Thyroid gland (tissue), 4 donors: ENCODE measurements at regions not wholly inside any gene's neighbourhood (a gene's known extent, or its start where the extent isn't known, plus 50 kb on each side); places are given as distances from the start of the nearest gene placed in this dataset.

Source experiments
- DNase-seq, 2 donors: peaks; one replicate each; pipeline ENCODE4 v3.0.0-alpha.2; 2019
- H3K27ac ChIP-seq, 3 donors: fragments of 200-600 bp; sonication (generic); 1 replicate in 2 of 3; 2 replicates in 1 of 3; pipeline ENCODE4 v1.5.1; 2016 to 2019; ENCODE audit warnings: mild to moderate bottlenecking in 1 of 3, moderate library complexity in 1 of 3
- H3K27me3 ChIP-seq: fragments of 200-600 bp; sonication (generic); one replicate; pipeline ENCODE4 v1.5.1; 2019
- H3K36me3 ChIP-seq, 2 donors: fragments of 200-600 bp; sonication (generic); one replicate each; pipeline ENCODE4 v1.5.1; 2016 to 2019
- H3K4me1 ChIP-seq, 2 donors: fragments of 200-600 bp; sonication (generic); one replicate each; pipeline ENCODE4 v1.5.1; 2017 to 2019
- H3K4me3 ChIP-seq, 3 donors: fragments of 200-600 bp; sonication (generic); replicated peaks in 1 of 3; 1 replicate in 2 of 3; 2 replicates in 1 of 3; pipeline ENCODE4 v1.5.1; 2016; ENCODE audit warnings: mild to moderate bottlenecking in 1 of 3
- H3K9me3 ChIP-seq: fragments of 200-600 bp; sonication (generic); one replicate; pipeline ENCODE4 v1.5.1; 2017
- POLR2A ChIP-seq, 2 donors: fragments of 450-650 bp; IDR thresholded peaks; one replicate each; pipeline ENCODE4 v1.6.1; 2017; ENCODE audit warnings: antibody characterized with exemption in 2 of 2, mild to moderate bottlenecking in 2 of 2, moderate library complexity in 1 of 2
- WGBS, 2 donors: methylation state at CpG; one replicate each; pipeline ENCODE4 v1.1.5; 2017; 5-methylcytosine and 5-hydroxymethylcytosine counted together
- intact Hi-C: fragments of 100-400 bp; cut with DNase I; formaldehyde crosslinking; loops from one replicate; pipeline ENCODE4 v1.15.1; 2023
- TF ChIP-seq, protein P1 (sequence below), 6 experiments: fragments of 200-600 bp in 3 of 6; fragments of 450-650 bp in 3 of 6; sonication (generic) in 3 of 6; IDR thresholded peaks; one replicate each; pipeline ENCODE4 v1.5.1; 2016 to 2019; ENCODE audit warnings: antibody characterized with exemption in 6 of 6, mild to moderate bottlenecking in 2 of 6, inconsistent platforms in 1 of 6, moderate library complexity in 1 of 6

DNA sequence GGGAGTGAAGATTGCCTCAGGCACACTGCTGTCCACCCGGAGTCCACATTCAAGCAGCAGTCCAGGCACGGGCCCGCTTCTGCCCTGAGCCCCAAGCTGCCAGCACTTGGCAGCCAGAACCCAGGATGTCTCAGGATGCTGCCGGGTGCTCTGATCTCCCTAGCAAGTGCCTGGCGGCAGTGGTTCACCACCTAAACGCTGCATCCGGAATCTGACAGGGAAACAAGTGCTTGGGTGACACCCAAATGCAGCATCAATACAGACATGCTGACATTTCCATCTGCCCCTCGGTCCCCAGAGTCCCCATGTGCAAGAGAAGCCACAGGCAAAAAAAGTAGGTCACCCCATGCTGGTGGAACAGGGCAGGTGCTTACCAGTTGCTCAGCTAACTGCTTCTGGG lies 197.1 kb upstream of the RPL38 start:
- no peak overlapping the region for H3K4me3 ChIP-seq
- H3K27ac ChIP-seq = no peak overlapping the region
- TF ChIP-seq, protein P1, sequence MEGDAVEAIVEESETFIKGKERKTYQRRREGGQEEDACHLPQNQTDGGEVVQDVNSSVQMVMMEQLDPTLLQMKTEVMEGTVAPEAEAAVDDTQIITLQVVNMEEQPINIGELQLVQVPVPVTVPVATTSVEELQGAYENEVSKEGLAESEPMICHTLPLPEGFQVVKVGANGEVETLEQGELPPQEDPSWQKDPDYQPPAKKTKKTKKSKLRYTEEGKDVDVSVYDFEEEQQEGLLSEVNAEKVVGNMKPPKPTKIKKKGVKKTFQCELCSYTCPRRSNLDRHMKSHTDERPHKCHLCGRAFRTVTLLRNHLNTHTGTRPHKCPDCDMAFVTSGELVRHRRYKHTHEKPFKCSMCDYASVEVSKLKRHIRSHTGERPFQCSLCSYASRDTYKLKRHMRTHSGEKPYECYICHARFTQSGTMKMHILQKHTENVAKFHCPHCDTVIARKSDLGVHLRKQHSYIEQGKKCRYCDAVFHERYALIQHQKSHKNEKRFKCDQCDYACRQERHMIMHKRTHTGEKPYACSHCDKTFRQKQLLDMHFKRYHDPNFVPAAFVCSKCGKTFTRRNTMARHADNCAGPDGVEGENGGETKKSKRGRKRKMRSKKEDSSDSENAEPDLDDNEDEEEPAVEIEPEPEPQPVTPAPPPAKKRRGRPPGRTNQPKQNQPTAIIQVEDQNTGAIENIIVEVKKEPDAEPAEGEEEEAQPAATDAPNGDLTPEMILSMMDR (IDR thresholded peaks at IDR 0.05) = no peak
- no peaks in the 10 kb centered on the region for H3K4me1 ChIP-seq
- H3K36me3 ChIP-seq = no peaks in the 10 kb centered on the region
- intact Hi-C loops = no loop called here
- H3K9me3 ChIP-seq = no peaks in the 10 kb centered on the region
- 85 to 92% methylated on average over 8 of the region's 8 CpGs for WGBS, 2 donors
- peaks cover 3% of the 10 kb centered on the region for H3K27me3 ChIP-seq
- no peak for DNase-seq

DNA sequence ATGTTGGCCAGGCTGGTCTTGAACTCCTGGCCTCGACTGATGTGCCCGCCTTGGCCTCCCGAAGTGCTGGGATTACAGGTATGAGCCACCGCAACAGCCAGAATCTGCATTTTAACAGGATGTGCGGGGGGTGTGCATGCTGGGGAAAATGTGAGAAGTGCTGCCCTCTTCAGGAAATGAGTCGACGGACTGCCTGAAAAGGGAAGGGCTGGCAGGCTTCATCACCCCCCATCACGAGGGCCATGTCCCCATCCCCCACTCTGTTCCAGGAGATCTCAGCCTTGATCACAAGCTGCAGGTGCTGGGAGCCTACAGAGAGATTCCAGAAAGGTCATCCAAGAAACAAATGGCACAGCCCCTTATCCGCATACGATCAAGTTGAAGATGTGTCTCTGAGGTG lies 195.3 kb upstream of the RPL38 start:
- WGBS, 2 donors = 22 to 26% methylated on average over 9 of the region's 10 CpGs
- intact Hi-C loops = no loop called here
- H3K4me3 ChIP-seq = no peak overlapping the region
- no peaks in the 10 kb centered on the region for H3K4me1 ChIP-seq
- peaks cover 3% of the 10 kb centered on the region for H3K27me3 ChIP-seq
- H3K9me3 ChIP-seq = no peaks in the 10 kb centered on the region
- TF ChIP-seq, protein P1 (IDR thresholded peaks at IDR 0.05) = no peak
- no peak for TF ChIP-seq POLR2A (IDR thresholded peaks at IDR 0.05)
- DNase-seq = peak; percentile 6 to 7
- H3K27ac ChIP-seq = no peak overlapping the region
- no peaks in the 10 kb centered on the region for H3K36me3 ChIP-seq

DNA sequence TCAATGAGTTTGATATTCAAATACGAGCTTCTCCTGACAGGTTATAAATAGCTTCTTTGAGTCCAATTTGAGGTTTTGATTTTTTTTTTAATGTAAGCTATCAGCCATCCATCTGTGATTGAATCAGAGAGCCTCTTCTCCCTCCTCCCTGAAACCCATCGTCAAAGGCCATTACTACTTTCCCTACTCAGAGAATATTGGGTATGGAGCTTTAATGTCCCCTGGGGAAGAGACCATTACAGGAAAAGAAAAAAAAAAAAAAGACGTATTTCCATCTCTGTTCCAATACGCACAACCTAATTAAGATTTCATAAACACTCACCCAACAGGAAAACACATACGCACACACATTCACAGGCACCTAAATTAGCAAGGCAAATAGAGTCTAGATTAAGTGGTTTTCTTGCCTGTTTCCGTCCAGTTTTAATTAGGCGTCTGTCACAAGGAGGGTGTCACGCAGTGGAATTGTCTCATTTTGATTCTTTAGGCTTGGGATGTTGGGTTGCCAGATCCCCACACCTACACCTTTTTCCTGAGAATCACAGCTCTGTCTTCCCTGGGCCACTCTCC lies 194.3 kb upstream of the RPL38 start:
- H3K36me3 ChIP-seq = no peaks in the 10 kb centered on the region
- H3K27ac ChIP-seq = no peak overlapping the region
- 68 to 76% methylated on average over 8 of the region's 8 CpGs for WGBS, 2 donors
- no peaks in the 10 kb centered on the region for H3K4me1 ChIP-seq
- H3K9me3 ChIP-seq = no peaks in the 10 kb centered on the region
- no peak for TF ChIP-seq POLR2A (IDR thresholded peaks at IDR 0.05)
- TF ChIP-seq, protein P1 (IDR thresholded peaks at IDR 0.05) = no peak
- no peak for DNase-seq
- H3K27me3 ChIP-seq = peaks cover 3% of the 10 kb centered on the region
- no peak overlapping the region for H3K4me3 ChIP-seq
- intact Hi-C loops = no loop called here

DNA sequence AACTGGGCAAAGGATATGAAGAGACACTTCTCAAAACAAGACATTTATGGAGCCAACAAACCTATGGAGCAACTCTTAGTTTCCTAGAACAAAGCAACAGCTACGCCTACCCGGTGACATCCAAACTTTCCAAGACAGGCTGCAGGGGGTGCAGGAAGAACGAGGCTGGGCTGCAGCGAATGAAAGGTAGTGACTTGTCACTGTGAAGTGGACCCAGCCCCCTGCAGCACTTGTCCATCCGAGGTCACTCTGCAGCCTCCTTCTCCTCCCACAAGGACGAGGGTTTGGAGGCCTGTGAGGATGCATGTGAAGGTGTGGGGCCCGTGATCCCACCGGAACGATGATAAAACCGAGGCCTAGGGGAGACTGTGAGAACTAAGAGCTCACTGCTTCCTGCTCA lies 192.6 kb upstream of the RPL38 start:
- TF ChIP-seq, protein P1 (IDR thresholded peaks at IDR 0.05) = no peak
- no peak for TF ChIP-seq POLR2A (IDR thresholded peaks at IDR 0.05)
- Histone ChIP-seq H3K4me1 (no peaks in the 10 kb centered on the region), H3K4me3 (no peak overlapping the region), H3K36me3 (no peaks in the 10 kb centered on the region), H3K27ac (no peak overlapping the region), H3K27me3 (peaks cover 3% of the 10 kb centered on the region), H3K9me3 (no peaks in the 10 kb centered on the region)
- WGBS, 2 donors = 70 to 74% methylated on average over 10 of the region's 10 CpGs
- no peak for DNase-seq
- intact Hi-C loops = no loop called here

DNA sequence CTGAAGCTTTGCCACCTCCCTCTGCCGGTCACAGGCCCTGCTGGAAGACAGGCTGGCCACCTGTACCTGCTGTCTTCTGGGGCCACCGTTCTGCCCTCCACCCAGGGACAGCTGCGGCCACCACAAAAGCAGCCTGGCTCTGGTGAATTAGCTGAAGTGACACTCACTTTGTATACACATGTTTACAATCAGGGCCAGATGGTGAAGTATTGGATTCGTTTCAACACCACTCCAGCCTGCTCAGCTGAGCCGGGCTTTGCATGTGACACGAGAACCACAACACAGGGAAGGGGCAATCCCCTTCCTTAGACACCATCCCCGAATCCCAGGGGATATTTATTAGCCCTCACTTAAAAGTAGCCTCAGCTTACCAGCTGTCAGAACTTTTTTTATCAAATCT lies 191.5 kb upstream of the RPL38 start:
- Histone ChIP-seq H3K27ac (no peak overlapping the region), H3K36me3 (no peaks in the 10 kb centered on the region), H3K4me1 (no peaks in the 10 kb centered on the region), H3K9me3 (no peaks in the 10 kb centered on the region), H3K27me3 (peaks cover 3% of the 10 kb centered on the region), H3K4me3 (no peak overlapping the region)
- WGBS, 2 donors = 22 to 25% methylated on average over 7 of the region's 7 CpGs
- DNase-seq = no peak
- intact Hi-C loops = no loop called here
- TF ChIP-seq, protein P1 (IDR thresholded peaks at IDR 0.05) = no peak
